Activated naive CD8-positive, alpha-beta T cell treated with anti-CD3 and anti-CD28 coated beads, Interleukin-2, amount 50 U/mL, for 16 hours (primary cell): ENCODE measurements at regions not wholly inside any gene's neighbourhood (a gene's known extent, or its start where the extent isn't known, plus 50 kb on each side); places are given as distances from the start of the nearest gene placed in this dataset.
"Not testable (repeated sequence)": the region's sequence is repeated elsewhere in the genome, so short reads cannot be mapped to it uniquely, and the experiment has no call there.

Experiments
- DNase-seq: peaks from one replicate; pipeline ENCODE4 v3.0.0-alpha.2; 2020; ENCODE audit warnings: low read depth, low spot score

DNA sequence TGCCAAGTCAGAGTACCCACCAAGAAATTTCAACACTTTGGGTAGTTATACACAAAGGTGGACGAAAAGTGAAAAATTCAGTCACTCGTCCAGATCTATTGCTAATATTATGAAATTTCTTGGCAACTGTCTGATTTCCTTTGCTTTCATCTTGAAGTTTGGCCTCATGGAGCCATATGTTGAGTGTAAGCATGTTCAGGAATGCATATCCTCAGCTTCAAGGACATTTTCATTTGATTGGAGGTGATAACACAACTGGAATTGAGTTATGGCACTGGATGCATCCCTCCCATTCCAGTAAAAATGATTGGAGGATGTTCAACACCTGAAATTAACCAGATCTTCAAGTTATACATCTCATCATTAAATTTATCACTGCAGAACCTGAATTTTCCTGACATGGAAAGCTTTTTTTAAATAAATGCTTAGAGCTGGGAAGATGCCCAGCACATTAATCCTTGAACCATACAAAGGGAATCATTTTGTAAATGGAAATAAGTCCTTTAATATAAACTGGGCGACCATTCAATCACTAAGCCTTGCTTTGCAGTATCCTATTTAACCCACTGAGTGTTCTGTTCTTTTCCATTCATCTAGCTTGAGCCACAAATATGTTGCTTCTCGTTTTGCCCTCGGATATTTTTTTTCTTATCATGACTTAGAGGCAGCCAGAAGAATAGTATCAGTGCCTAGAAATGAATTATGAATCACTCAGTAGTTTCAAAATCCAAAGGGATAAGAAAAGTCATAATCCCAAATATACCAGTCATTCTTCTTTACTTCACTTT, 273.7 kb upstream of the PIK3R1 start:
- no peak for DNase-seq

DNA sequence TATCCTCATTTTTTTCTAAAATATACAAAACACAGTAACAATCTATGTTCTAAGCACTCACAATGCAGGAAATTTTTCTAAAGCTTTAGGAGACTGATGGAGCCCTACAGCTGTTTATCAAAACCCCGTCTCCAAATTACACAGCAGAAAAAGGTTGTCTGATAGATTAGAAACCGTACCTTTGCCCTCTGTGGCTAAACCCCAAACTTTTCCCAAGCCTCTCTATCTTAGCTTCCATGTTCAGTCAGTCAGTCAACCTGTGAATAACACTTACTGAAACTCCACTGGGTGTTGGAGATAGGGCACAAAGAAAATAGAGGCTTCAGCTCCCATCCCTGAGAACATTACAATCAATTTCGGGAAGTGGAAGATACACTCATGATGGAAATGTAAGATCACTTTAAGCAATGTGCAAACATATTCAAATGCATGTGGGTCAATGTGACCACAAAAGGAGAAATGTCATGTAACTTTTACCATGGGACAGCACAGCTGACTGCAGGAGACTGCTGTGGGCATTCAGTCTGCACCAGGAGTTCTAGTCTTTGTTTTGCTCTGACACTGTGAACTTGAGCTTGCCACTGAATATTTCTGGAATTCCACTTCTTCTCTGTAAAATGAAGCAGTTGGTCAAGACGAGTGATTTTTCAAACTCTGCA, 279.5 kb upstream of the PIK3R1 start:
- no peak for DNase-seq

DNA sequence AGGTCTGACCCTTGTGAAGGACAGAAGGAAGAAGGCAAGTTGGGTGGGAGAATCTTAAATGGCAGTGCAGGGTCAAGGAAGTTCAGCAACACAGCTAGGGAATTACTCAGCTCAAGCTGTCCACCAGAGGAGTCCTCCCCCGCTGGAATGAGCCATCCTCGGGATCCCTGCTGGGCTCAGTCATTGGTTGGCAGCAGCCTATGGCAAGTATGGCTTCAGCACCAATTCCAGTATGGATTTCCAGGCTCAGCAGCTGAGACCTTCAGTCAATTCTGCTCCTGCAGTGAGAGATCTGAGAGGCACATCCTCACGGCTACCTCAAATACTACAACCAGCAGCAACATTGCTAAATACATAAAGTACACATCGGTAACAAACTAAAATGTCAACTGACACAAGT, 280.6 kb upstream of the PIK3R1 start:
- DNase-seq: no peak

DNA sequence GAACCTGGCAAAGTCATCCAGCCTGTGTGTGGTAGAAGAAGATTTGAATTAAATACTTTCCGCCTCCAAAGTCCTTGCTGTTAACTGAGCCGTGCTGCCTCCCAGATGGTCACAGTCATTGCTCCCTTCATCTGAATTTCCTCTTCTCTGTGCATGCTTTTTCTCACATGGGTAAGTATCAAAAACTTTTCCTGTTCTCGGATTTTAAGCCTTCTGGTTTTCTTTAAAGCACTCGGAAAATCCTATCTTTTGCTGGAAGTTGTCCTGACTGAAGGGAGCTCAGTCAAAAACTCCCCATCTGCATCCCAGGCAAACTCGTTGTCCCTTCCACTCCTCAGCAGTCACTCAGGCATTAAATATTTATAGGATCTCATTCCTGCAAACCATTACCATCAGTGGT, 290.0 kb upstream of the PIK3R1 start:
- no peak for DNase-seq

DNA sequence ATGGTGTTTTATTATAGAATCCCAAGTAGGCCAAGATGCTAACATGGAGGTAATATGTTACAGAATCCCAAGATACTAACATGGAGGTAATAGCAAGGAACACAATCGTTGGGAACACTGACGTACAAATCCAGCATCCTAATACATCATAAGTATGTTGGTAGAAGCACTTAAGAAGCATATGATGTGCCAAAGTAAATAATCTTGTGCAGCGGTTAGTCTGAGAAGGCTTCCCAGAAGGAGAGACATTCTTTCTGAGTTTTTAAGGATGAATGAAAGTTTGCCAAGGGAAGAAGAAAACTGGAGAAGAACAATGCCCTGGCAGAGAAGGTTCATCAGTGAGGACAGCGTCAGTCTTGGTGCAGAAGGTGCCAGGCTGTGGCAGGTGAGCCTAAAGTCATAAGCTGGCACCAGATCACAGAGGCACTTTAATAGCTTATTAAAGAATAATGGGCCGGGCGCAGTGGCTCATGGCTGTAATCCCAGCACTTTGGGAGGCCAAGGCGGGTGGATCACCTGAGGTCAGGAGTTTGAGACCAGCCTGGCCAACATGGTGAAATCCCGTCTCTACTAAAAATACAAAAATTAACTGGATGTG, 294.5 kb upstream of the PIK3R1 start:
- no peak for DNase-seq

DNA sequence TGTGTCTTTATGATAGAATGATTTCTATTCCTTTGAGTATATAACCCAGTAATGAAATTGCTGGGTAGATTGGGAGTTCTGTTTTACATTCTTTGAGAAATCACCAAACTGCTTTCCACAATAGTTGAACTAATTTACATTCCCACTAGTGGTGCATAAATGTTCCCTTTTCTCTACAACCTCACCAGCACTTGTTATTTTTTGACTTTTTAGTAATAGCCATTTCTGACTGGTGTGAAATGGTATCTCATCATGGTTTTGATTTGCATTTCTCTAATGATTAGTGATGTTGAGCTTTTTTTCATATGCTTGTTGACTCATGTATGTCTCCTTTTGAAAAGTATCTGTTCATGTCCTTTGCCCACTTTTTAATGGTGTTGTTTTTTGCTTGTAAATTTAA, 296.0 kb upstream of the PIK3R1 start:
- DNase-seq: not testable (repeated sequence)

DNA sequence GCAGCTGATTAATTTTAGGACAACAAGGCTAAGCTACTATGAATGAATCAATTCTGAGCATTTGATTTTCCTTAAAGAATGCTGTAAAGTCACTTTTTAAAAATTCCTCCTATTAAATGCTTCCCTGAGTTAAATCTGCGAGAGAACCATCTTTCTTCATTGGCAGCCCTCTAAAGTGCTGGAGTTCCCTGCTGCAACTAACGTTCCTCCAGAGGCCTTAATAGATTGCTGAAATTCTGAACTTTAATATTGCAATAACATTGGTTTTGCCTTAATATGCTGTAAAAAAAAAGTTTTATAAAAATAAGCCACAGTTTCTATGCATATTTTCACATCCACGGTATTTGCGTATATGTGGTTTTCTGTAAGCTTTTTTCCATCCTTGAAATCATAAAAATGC, 298.0 kb upstream of the PIK3R1 start:
- DNase-seq: no peak

DNA sequence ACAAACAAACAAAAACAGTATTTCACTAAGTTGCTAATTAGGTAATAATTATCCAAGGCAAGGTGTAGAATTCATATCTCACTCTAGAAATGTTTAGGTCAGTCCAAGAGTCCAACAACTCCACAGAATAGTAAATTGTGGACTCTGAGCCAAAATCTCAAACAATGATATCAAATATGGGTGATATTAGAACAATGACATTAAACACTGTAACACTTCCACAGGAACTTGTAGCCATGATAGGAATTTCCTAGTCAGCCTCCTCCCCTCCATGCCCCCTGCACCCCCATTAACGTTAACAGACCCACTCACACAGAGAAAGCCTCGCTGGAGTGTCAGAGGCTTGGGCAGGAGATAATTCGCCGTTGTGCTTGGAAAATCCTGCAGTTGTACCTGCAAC, 305.0 kb upstream of the PIK3R1 start:
- no peak for DNase-seq

DNA sequence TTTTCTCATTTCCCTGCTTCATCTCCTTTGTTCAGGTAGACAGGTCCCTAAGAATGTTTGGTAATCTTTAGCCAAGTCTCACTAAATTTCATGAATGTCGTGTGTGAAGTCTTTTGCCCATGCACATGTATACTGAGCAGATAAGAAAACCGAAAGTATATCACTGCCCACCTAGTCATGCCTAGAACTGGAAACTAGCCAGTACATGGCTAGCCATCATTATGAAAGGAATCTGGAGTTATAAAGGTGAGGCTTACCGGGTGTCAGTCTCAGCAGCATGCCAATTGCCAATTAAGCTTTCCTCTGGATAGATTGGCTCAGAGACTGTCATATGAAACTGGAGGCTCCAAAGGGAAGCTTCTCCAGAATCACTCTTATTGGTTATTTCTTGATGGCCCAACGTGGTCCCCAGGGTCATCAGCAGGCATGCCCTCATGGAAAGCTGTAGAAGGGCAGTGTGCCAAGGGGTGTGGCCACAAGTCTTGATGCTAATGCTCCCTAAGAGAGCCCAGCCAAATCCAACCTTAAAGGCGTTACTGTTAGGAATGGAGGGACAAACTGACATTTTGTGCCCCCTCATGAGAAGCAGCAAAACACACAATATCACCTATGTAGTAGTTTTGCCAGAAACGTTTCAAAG, 307.3 kb upstream of the PIK3R1 start:
- no peak for DNase-seq

DNA sequence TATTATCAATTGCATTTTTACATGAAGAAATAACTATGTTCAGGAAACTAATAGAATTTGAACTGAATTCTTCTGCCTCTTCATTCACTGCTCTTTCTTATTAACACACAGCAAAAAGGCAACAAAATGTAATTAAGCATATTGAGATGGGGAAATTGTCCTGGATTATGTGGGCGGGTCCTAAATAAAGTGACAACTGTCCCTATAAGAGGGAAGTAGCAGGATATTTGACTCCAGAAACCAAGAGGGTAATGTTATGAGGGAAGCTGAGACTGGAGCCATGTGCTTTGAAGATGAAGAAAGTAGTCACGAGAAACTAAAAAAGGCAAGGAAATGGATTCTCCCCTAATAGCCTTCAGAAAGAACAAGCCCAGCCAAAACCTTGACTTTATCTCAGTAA, 311.2 kb upstream of the PIK3R1 start:
- DNase-seq: no peak

DNA sequence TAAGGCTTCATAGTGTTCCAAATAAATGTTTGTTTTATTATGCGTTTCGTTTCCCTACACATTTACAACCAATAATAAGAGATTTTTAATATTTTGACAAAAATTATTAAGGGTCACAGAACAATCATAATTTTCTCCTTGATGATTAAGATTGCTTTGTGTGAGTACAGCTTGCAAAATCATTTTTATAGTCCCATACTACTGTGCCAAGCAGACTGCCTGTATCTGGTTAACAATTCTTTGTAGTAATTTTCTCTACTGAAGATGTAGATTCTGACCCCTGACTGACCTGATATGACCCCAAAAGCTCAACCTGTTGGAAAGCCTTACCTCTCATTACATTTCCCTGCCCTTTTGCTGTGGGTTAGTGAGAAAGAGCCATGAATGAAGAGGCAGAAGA, 311.9 kb upstream of the PIK3R1 start:
- DNase-seq: no peak

DNA sequence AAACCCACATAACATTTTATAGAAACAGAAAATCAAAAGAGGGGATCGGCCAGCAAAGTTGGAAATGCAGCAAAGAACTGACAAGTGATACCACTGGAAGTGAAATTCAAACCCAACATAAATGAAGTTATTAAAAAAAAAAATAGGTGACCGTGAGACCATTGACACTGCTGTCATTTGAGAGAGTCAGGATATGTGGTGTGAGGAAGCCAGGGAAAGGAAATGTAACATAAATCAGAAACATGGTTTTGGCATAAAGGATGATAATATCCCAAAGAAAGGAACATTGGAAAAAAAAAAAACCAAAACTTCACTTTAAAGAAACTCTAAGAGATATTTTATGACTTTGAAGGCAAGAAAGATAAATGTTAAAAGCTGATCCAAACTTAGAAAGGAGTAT, 312.4 kb upstream of the PIK3R1 start:
- DNase-seq: no peak

DNA sequence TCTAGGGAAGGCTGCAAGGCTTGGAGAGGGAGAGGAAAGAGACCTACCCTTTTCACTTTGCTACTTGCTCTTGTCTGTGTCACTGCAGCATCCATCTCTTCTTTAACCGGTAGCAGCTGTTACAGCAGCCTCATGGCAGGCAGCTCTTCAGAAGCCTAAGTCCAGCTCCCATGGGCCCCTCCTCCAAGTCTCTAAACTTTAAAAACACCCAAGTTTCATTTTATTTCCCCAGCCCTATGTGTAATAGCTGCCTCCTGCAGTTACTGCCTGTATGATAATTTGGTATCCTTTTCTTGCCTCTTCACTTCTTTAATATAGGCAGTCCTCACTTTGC, 313.1 kb upstream of the PIK3R1 start:
- no peak for DNase-seq

DNA sequence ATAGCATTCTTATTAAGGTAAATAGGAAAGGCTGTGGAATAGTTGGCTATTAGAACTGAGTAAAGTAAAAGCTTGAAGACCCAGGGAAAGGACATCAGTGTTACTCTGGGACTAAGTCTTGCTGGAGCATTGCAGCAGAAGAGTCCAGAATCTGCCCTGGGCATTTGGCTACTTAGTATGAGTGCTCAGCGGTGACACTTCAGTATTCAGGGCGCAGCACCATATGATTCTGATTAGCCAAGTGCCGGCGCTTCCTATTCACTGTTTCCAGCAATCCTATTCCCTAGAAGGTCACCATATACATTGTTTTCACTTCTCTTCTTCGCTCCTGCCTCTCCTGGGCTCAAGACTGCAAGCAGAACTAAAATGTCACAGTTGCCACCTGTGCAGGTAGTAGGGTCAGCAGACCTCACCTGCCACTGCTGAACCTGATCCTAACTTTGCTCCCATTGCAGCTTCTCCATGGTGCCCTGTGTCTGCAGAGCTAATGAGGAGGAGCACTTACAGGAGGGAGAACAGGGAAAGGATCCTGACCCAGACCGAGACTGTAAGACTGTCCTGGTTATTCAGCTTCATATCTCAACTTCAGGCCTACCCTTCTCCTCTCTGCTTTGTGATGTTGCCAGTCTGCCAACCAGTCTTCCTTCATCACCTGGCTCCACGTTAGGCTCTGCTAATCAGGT, 313.6 kb upstream of the PIK3R1 start:
- DNase-seq: no peak

DNA sequence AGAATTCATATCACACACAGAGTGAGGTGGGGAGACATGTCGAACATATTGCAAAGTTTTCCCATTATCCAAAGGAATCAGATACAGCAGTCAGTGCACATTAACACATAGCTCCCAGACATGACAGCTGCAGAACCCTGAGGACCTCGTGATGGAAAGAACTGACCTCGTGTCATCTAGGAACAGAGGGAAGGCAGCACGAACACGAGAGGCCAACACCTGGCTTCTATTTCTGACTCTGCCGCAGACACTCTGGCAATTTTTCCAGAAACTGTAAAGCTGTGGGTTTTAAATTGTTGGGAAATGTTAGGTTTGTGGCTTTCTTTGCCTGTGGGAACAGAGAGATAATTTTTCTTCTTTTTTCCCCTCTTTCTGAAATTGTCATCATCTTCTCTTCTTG, 315.0 kb upstream of the PIK3R1 start:
- DNase-seq: no peak

DNA sequence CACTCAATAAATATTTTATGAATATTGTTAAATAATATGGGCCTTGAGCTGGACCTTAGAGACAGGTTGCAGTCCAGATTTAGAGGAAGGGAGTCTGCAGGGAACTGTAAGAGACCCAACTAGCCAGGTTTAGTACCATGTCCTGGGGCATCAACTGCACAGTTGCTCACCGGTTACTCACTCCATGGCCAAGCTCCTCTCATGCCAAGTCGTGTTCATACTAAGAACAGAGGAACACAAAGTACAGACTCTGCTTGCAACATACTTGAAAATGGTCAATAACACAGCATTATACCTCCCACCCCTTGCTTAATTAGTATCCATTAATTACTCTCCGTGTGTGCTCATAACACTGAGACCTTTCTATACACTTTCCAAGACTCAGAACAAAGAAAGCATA, 317.6 kb upstream of the PIK3R1 start:
- DNase-seq: no peak

DNA sequence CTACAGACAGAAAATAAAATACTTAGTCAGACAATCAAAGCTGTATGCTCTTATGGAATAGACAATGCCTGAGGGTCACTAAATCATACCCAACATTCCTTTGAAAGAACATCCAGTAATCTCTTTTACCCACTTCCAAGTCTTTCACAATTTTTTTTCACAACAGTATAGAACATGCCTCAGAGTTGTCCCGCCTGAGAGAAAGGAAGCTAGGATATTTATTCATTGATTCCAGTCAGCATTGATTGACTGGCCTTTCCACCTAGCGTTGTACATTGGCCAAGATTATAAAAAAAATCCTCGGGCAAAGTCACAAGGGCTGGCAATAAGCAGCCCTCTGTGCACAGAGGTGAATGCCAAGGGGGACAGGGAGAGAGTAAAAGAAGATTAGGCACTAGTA, 318.1 kb upstream of the PIK3R1 start:
- DNase-seq: no peak

DNA sequence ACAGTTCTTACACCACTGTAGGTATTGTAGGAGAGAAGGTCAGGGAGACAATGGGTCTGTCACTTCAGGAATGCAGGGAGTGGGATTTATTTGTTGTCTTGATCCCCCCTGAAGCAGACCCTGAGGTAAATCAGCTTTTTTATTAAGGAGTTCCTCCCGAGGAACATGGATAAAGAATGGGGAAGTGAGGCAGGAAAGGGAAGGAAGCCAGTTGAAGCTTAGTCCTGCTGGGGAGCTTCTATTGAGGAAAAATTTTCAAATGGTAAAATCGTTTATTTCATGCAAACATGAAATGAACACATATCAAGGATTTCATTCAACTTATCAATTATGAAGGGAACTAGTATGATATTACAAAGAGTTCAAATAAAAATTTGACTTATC, 318.6 kb upstream of the PIK3R1 start:
- no peak for DNase-seq

DNA sequence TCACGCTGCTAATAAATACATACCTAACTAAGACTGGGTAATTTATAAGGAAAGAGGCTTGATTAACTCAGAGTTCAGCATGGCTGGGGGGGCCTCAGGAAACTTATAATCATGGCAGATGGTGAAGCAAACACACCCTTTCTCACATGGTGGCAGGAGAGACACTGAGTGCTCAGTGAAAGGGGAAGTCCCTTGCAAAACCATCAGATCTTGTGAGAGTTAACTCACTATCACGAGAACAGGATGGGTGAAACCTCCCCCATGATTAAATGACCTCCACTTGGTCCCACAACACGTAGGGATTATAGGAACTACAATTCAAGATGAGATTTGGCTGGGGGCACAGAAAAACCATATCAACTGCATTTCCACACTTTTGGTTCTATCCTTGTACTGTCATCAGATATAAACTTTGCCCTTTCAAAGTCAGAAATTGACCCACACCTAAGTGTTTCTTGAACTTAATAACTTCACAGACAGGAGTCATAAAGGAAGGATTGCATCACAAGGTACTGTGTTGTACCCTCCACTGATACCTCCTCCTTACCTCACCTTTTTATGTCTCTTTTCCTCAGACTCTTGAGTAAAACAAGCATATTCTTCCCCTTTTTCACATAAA, 319.1 kb upstream of the PIK3R1 start:
- no peak for DNase-seq

DNA sequence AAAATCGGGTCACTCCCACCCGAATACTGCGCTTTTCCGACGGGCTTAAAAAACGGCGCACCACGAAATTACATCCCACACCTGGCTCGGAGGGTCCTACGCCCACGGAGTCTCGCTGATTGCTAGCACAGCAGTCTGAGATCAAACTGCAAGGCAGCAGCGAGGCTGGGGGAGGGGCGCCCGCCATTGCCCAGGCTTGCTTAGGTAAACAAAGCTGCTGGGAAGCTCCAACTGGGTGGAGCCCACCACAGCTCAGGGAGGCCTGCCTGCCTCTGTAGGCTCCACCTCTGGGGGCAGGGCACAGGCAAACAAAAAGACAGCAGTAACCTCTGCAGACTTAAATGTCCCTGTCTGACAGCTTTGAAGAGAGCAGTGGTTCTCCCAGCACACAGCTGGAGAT, 325.7 kb upstream of the PIK3R1 start:
- DNase-seq: not testable (repeated sequence)

DNA sequence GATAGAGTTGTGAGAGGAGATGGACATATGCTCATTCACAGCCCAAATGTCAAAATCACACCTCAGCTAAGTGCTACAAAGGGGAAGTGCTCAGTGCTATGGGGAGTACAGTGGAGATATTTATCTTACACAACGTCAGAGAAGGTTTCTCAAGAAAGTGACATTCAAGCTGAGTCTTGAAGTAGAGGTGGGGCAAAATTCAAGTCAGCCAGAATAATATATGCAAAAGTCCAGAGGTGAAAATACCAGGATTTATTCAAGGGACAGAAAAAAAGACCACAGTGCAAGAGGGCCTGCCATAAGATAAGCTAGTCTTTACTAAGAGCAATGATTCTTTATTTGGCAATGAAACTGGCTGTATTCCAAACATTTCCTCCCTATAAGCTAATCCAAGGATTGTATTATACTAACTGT, 327.8 kb upstream of the PIK3R1 start:
- DNase-seq: no peak

DNA sequence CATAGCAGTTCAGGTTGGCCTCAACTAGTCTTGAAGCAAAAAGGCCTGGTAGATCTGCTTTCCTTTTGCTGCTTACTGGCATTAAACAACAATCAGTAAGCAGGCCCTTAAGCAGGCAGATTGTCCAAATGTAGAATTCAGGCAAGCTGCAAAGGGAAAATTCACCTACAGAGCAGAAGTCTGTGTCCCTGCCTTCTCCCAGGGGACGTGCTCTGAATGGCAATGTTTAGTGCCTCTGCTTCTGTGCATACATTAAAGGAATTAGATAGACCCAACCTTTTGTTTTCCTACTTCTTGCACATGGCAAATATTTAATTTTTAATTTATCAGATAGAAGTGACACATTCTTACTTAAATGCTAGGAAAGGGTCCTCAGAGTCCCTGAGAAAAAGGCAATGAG, 328.8 kb upstream of the PIK3R1 start:
- no peak for DNase-seq
